ENCODE measurements at regions not wholly inside any gene's neighbourhood (a gene's known extent, or its start where the extent isn't known, plus 50 kb on each side); places are given as distances from the start of the nearest gene placed in this dataset.

GRCh38 chr19:29022165-29022564 lies 190.8 kb downstream of the UQCRFS1 start:
- TF ChIP-seq CTCF (IDR thresholded peaks at IDR 0.05), result no peak
- H3K4me3 Mint-ChIP-seq, result no peak overlapping the region
- H3K9me3 Mint-ChIP-seq, result no peaks in the 10 kb centered on the region
- no peak overlapping the region for H3K27ac Mint-ChIP-seq
- DNase-seq, result no peak
- H3K36me3 Mint-ChIP-seq (ENCODE audit: low read depth), result no peaks in the 10 kb centered on the region
- H3K27me3 Mint-ChIP-seq (ENCODE audit: low read depth, poor library complexity), result peaks cover 31% of the 10 kb centered on the region
- peaks cover 4% of the 10 kb centered on the region for H3K4me1 Mint-ChIP-seq

- DNase-seq, result no peak
- Mint-ChIP-seq H3K27me3 (ENCODE audit: low read depth, poor library complexity) (peaks cover 39% of the 10 kb centered on the region), H3K27ac (no peak overlapping the region), H3K4me1 (peaks cover under 1% of the 10 kb centered on the region), H3K36me3 (ENCODE audit: low read depth) (no peaks in the 10 kb centered on the region), H3K9me3 (no peaks in the 10 kb centered on the region), H3K4me3 (no peak overlapping the region)
- TF ChIP-seq CTCF (IDR thresholded peaks at IDR 0.05), result no peak
Measured at GRCh38 chr19:29021232-29021916, 191.6 kb downstream of the UQCRFS1 start.

- Mint-ChIP-seq H3K27ac (no peak overlapping the region), H3K4me3 (no peak overlapping the region), H3K9me3 (no peaks in the 10 kb centered on the region), H3K27me3 (ENCODE audit: low read depth, poor library complexity) (peaks cover 54% of the 10 kb centered on the region), H3K36me3 (ENCODE audit: low read depth) (no peaks in the 10 kb centered on the region), H3K4me1 (peaks cover 3% of the 10 kb centered on the region)
- TF ChIP-seq CTCF (IDR thresholded peaks at IDR 0.05), result no peak
- DNase-seq, result no peak
Measured at GRCh38 chr19:29019403-29019802, 193.5 kb downstream of the UQCRFS1 start.

GRCh38 chr19:29018542-29018941 lies 194.4 kb downstream of the UQCRFS1 start:
- DNase-seq, result no peak
- Mint-ChIP-seq H3K36me3 (ENCODE audit: low read depth) (no peaks in the 10 kb centered on the region), H3K27me3 (ENCODE audit: low read depth, poor library complexity) (peaks cover 57% of the 10 kb centered on the region), H3K4me3 (no peak overlapping the region), H3K27ac (no peak overlapping the region), H3K4me1 (peaks cover 5% of the 10 kb centered on the region), H3K9me3 (no peaks in the 10 kb centered on the region)
- no peak for TF ChIP-seq CTCF (IDR thresholded peaks at IDR 0.05)

GRCh38 chr19:29017788-29018187 lies 195.2 kb downstream of the UQCRFS1 start:
- H3K36me3 Mint-ChIP-seq (ENCODE audit: low read depth), result no peaks in the 10 kb centered on the region
- DNase-seq, result no peak
- TF ChIP-seq CTCF (IDR thresholded peaks at IDR 0.05), result no peak
- H3K27ac Mint-ChIP-seq, result no peak overlapping the region
- H3K4me1 Mint-ChIP-seq, result peaks cover 12% of the 10 kb centered on the region
- H3K4me3 Mint-ChIP-seq, result no peak overlapping the region
- H3K27me3 Mint-ChIP-seq (ENCODE audit: low read depth, poor library complexity), result peaks cover 60% of the 10 kb centered on the region
- H3K9me3 Mint-ChIP-seq, result no peaks in the 10 kb centered on the region
